ENCODE measurements at regions not wholly inside any gene's neighbourhood (a gene's known extent, or its start where the extent isn't known, plus 50 kb on each side); places are given as distances from the start of the nearest gene placed in this dataset.
"Not testable (repeated sequence)": the region's sequence is repeated elsewhere in the genome, so short reads cannot be mapped to it uniquely, and the experiment has no call there.

DNA sequence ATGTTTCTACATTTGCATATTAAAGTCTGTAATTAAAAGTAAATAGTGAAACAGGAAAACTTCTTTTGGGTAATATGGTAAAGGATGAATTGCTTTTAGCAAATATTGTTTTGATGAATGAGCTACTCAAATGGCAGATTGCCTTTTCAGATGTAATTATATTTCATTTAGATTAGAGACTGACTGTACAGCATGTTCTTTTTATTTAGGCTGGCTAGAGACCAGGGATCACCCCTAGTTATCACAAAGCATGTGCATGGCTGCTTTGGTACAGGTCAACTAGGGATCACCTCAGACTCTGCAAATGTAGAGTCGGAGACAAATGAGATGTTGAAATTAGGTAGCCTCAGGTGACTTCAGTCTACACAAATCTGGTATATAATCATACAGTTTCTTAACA, 214.9 kb upstream of the SEMA6A start:
- DNase-seq (ENCODE audit: low read depth in 3 of 3, low spot score in 2 of 3), result no peak

GRCh38 chr5:116788851-116789403, 214.3 kb upstream of the SEMA6A start:
- no peak for DNase-seq (ENCODE audit: low read depth in 3 of 3, low spot score in 2 of 3)

- no peak for DNase-seq (ENCODE audit: low read depth in 3 of 3, low spot score in 2 of 3)
These were observed 212.9 kb upstream of the SEMA6A start for GRCh38 chr5:116787570-116787969.

GRCh38 chr5:116785106-116785505, 210.5 kb upstream of the SEMA6A start:
- DNase-seq (ENCODE audit: low read depth in 3 of 3, low spot score in 2 of 3), result no peak

GRCh38 chr5:116779846-116780245, 205.2 kb upstream of the SEMA6A start:
- no peak for DNase-seq (ENCODE audit: low read depth in 3 of 3, low spot score in 2 of 3)

DNA sequence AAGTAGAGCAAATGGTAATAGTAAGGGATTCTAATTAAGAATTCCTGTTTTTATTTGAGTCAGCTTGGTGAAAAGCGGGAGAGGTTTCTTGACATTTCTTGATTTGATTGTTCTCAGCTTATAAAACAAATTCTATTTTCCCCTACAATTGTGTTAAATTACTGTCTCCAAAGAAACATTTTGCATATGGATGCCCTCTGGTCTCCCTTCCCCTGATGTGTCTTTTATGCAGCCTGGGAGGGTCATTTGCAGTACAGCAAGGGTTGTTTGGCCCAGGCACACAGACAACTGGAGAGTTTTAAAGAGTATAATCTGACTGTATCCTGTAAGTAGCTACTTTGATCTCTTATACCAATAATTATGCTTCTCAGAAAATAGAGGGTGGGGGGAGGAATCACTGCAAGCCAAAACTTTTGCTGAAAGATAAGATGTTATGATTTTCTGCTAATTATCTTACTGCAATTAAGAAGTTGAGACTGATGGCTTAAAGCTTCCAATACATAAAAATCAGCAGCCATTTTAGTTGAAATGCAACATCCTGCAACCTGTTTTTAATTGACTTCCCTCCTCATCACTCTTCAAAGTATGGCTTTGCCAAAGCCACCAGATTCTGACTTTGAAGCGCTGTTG, 204.1 kb upstream of the SEMA6A start:
- no peak for DNase-seq (ENCODE audit: low read depth in 3 of 3, low spot score in 2 of 3)

DNA sequence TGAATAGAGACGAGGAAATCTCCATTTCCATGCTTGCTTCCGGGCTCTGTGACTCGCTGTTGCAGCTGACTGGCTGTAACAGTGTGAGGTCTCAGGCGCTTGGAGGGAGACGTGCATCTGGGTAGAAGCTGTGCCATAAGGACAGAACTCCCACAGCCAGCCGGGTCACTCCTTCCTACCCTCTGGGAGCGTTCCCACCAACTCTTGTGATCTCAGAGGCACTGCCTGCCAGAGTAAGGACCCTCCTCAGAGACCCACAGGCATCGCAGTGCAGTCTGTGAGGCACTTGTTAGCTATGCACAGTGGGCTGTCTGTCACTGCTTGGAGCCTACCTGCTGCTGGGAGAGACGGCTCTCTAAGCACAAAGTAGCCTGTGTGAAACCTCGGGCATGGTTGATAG, 203.4 kb upstream of the SEMA6A start:
- DNase-seq (ENCODE audit: low read depth in 3 of 3, low spot score in 2 of 3), result no peak

- no peak for DNase-seq (ENCODE audit: low read depth in 3 of 3, low spot score in 2 of 3)
These were observed 199.3 kb upstream of the SEMA6A start for GRCh38 chr5:116773926-116774325.

DNA sequence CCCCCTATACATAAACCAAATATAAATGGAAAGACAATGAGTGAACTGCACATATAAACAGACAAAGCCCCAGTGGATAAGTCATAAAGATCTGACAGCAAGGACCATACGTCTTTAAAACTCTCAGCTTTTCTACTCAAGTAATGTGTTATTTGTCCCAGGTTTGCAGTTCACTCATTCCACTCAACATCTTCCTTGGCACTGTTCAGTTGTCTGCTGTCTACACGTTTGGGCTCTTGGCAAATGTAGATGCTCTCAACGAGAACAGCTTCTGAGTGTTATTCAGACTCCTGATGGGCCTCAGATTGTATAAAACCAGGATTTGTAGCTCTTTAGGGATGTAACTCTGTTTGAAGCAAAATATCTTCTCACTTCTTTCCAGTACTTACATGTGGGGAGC, 198.2 kb upstream of the SEMA6A start:
- no peak for DNase-seq (ENCODE audit: low read depth in 3 of 3, low spot score in 2 of 3)

GRCh38 chr5:116772152-116772501, 197.5 kb upstream of the SEMA6A start:
- no peak for DNase-seq (ENCODE audit: low read depth in 3 of 3, low spot score in 2 of 3)

DNA sequence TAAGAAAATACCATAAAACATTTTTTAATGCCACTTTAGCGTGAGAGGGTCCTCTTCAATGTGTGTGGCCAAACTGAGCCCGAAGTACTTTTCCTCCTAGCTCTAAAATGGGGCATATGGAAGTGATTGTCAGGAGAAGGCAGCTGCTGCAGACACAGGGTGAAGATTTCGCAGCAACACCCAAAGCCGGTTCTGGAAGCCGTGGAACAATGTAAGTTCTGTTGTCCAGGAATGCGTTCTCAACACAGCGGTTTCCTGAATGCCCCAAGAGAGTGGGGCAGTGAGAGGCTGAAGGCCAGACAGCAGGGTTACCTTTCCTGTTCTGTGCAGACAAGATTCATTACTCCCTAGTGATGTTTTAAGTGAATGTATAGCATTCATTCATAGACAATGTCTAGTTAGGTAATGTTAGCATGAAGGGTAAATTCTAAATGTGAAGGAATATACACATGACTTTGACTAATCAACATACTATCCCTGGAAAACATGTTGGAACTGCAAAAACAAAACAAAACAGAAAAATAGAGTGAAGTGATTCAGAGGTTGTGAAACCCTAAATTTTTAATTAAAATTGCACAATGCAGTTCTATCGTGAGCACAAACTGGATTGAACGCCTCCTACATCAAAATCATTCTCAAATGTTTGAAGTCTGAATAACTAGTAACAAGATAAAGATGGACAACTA, 197.0 kb upstream of the SEMA6A start:
- no peak for DNase-seq (ENCODE audit: low read depth in 3 of 3, low spot score in 2 of 3)

DNA sequence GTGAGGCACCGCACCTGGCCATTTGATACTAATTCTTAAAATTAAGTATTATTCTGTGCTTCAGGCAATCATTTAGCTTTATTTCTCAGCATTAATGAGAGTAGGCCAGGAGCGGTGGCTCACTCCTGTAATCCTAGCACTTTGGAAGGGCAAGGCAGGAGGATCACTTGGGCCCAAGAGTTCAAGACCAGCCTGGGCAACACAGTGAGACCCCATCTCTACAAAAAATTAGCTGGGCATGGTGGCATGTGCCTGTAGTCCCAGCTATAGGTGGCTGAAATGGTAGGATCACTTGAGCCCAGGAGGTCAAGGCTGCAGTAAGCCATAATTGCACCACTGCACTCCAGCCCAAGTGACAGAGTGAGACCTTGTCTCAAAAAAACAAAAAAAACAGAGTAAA, 195.3 kb upstream of the SEMA6A start:
- not testable (repeated sequence) for DNase-seq (ENCODE audit: low read depth in 3 of 3, low spot score in 2 of 3)

DNA sequence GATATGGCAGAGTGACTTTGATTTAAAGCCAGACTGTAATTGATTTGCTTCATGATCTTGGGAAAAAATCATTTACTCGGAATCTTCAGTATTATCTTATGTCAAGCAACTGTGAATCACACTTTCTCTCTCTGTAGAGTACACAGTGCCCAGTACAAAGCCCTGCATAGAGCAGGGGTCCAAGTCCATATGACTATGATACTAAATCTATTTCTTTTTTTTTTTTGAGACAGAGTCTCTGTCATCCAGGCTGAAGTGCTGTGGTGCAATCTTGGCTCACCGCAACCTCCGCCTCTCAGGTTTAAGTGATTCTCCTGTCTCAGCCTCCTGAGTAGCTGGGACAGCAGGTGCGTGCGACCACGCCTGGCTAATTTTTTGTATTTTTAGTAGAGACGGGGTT, 194.8 kb upstream of the SEMA6A start:
- no peak for DNase-seq (ENCODE audit: low read depth in 3 of 3, low spot score in 2 of 3)

DNA sequence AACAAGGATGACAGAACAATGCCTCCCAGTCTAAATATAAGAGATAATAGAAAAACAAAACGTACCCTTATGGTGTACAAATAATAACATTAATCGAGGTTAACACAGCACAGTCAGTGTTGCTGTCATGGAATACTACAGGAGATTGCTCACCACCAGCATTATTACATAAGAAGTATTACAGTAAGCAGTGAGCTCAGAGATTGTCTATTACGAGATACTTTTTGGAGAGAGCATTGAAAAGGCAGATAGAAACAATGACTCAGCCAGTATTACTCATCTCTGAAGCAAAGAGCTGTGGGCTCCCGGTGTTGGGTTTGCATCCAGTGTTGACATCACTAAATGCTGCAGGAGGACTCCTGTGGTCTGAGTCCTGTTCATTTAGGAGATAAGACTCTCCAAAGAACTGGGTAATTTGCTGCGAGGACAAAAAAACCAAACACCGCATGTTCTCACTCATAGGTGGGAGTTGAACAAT, 191.9 kb upstream of the SEMA6A start:
- DNase-seq (ENCODE audit: low read depth in 3 of 3, low spot score in 2 of 3), result no peak

GRCh38 chr5:116765441-116765840, 190.8 kb upstream of the SEMA6A start:
- DNase-seq (ENCODE audit: low read depth in 3 of 3, low spot score in 2 of 3), result no peak

GRCh38 chr5:116764941-116765340, 190.3 kb upstream of the SEMA6A start:
- no peak for DNase-seq (ENCODE audit: low read depth in 3 of 3, low spot score in 2 of 3)

GRCh38 chr5:116763987-116764866, 189.6 kb upstream of the SEMA6A start:
- DNase-seq (ENCODE audit: low read depth in 3 of 3, low spot score in 2 of 3), result no peak

- no peak for DNase-seq (ENCODE audit: low read depth in 3 of 3, low spot score in 2 of 3)
These were observed 185.4 kb upstream of the SEMA6A start for GRCh38 chr5:116759860-116760640.

DNA sequence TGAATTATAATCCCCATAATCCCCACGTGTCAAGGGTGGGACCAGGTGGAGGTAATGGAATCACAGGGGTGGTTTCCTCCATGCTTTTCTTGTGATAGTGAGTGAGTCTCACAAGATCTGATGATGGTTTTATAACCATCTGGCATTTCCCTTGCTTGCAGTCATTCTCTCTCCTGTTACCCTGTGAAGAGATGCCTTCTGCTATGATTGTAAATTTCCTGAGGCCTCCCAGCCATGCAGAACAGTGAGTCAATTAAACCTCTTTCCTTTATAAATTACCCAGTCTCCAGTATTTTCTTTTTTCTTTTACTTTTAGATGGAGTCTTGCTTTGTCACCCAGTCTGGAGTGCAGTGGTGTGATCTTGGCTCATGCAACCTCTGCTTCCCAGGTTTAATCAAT, 182.7 kb upstream of the SEMA6A start:
- no peak for DNase-seq (ENCODE audit: low read depth in 3 of 3, low spot score in 2 of 3)

DNA sequence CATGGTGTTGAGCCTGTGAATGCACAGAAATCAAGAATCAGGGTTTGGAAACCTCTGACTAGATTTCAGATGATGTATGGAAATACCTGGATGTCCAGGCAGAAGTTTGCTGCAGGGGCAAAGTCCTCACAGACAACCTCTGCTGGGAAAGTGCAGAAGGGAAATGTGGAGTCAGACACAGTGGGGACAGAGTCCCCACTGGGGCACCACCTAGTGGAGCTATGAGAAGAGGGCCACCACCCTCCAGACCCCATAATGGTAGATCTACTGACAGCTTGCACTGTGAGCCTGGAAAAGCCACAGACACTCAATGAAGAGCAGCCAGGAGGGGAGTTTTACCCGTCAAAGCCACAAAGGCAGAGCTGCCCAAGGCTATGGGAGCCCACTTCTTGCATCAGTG, 181.9 kb upstream of the SEMA6A start:
- no peak for DNase-seq (ENCODE audit: low read depth in 3 of 3, low spot score in 2 of 3)

DNA sequence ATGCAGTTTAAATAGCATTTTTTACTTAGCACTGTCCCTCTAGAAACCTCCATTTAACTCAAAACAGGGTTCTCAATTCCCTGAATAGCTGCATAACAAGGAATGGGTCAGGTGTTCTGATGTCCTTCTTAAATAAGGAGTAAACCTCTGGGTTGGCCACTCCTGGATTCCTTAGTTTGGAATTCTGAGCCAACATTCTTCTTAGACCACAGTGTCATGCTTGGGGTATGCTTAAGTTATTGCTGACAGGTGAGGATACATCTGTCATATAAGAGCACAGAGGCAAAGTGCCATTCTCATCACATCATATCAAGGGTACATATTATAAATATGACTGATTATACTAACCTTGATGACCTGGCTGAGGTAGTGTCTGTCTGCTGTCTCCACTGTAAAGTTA, 179.9 kb upstream of the SEMA6A start:
- no peak for DNase-seq (ENCODE audit: low read depth in 3 of 3, low spot score in 2 of 3)
